KMS-11 (cell line): ENCODE measurements at regions not wholly inside any gene's neighbourhood (a gene's known extent, or its start where the extent isn't known, plus 50 kb on each side); places are given as distances from the start of the nearest gene placed in this dataset.

Experiments used
- H2AFZ ChIP-seq: fragments of 200-600 bp; sonication (generic); 2 replicates; pipeline ENCODE4 v1.6.1; 2016; ENCODE audit warnings: antibody characterized with exemption, mixed run types, low read depth
- H3K27ac ChIP-seq: fragments of 200-600 bp; sonication (generic); 2 replicates; pipeline ENCODE4 v1.6.1; 2016; ENCODE audit warnings: mild to moderate bottlenecking, mixed run types
- H3K27me3 ChIP-seq: fragments of 200-600 bp; sonication (generic); 2 replicates; pipeline ENCODE4 v1.6.1; 2017; ENCODE audit warnings: mild to moderate bottlenecking, low read depth, mixed run types, moderate library complexity; ENCODE audit not compliant: insufficient read depth
- H3K36me3 ChIP-seq: fragments of 200-600 bp; sonication (generic); 2 replicates; pipeline ENCODE4 v1.6.1; 2017; ENCODE audit warnings: mild to moderate bottlenecking, mixed run types; ENCODE audit not compliant: insufficient read depth
- H3K4me1 ChIP-seq: fragments of 200-600 bp; sonication (generic); 2 replicates; pipeline ENCODE4 v1.6.1; 2016; ENCODE audit warnings: mild to moderate bottlenecking, low read depth, mixed run types; ENCODE audit not compliant: poor library complexity, severe bottlenecking
- H3K4me2 ChIP-seq: fragments of 200-600 bp; sonication (generic); 2 replicates; pipeline ENCODE4 v1.7.0; 2016; ENCODE audit warnings: mild to moderate bottlenecking, mixed run types
- H3K4me3 ChIP-seq: fragments of 200-600 bp; sonication (generic); IDR thresholded peaks from 2 replicates; pipeline ENCODE4 v1.6.1; 2017; ENCODE audit warnings: low read depth, low read length, mixed read lengths; ENCODE audit not compliant: insufficient read depth
- H3K79me2 ChIP-seq: fragments of 200-600 bp; sonication (generic); 2 replicates; pipeline ENCODE4 v1.6.1; 2016; ENCODE audit warnings: low read depth, mixed run types; ENCODE audit not compliant: insufficient read depth
- H3K9ac ChIP-seq: fragments of 200-600 bp; sonication (generic); 2 replicates; pipeline ENCODE4 v1.6.1; 2016; ENCODE audit warnings: mild to moderate bottlenecking, mixed run types
- H4K20me1 ChIP-seq: fragments of 200-600 bp; sonication (generic); 2 replicates; pipeline ENCODE4 v1.6.1; 2016; ENCODE audit warnings: mild to moderate bottlenecking, mixed run types; ENCODE audit not compliant: insufficient read depth
- TF ChIP-seq, protein P1 (sequence below): fragments of 200-600 bp; sonication (generic); conservative IDR thresholded peaks from 2 replicates; pipeline ENCODE4 v1.6.1; 2017; ENCODE audit warnings: low read depth, mild to moderate bottlenecking, antibody characterized with exemption, low read length, moderate library complexity, mixed read lengths

DNA sequence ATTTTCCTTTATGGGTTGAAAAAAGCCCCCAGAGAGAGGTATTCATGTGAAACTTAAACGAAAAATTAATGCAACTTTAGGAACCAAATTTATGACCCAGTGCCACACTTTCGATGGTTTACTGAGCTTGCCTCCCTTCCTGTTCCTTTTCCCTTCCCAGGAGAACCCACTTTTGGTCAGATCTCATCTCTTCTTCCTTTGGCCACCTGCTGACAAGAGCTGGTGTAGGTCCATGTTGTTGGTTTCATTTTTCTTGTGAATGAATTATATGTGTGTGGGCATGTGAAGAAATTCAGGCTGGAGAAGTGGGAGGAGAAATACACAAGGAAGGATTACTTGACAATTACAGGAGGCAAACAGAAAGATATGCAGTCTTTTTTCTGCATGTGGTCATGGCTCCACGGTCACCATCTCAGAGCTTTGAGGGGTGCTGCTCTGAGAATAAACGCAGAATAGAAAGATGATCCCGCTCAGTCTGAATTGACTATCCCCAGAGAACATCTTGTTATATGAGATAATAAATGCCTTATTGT is 111.3 kb upstream of the TCF4 start:
- no peak overlapping the region for H3K9ac ChIP-seq
- H2AFZ ChIP-seq = no peak overlapping the region
- TF ChIP-seq, protein P1, sequence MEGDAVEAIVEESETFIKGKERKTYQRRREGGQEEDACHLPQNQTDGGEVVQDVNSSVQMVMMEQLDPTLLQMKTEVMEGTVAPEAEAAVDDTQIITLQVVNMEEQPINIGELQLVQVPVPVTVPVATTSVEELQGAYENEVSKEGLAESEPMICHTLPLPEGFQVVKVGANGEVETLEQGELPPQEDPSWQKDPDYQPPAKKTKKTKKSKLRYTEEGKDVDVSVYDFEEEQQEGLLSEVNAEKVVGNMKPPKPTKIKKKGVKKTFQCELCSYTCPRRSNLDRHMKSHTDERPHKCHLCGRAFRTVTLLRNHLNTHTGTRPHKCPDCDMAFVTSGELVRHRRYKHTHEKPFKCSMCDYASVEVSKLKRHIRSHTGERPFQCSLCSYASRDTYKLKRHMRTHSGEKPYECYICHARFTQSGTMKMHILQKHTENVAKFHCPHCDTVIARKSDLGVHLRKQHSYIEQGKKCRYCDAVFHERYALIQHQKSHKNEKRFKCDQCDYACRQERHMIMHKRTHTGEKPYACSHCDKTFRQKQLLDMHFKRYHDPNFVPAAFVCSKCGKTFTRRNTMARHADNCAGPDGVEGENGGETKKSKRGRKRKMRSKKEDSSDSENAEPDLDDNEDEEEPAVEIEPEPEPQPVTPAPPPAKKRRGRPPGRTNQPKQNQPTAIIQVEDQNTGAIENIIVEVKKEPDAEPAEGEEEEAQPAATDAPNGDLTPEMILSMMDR = no peak
- no peak overlapping the region for H3K4me2 ChIP-seq
- no peaks in the 10 kb centered on the region for H3K36me3 ChIP-seq
- no peak overlapping the region for H3K4me3 ChIP-seq
- no peaks in the 10 kb centered on the region for H3K4me1 ChIP-seq
- no peaks in the 10 kb centered on the region for H3K27me3 ChIP-seq
- no peaks in the 10 kb centered on the region for H3K79me2 ChIP-seq
- H3K27ac ChIP-seq = no peak overlapping the region
- H4K20me1 ChIP-seq = no peaks in the 10 kb centered on the region

GRCh38 chr18:55696811-55697210 is 108.8 kb upstream of the TCF4 start:
- Histone ChIP-seq H2AFZ (no peak overlapping the region), H3K4me1 (no peaks in the 10 kb centered on the region), H3K79me2 (no peaks in the 10 kb centered on the region), H3K4me2 (no peak overlapping the region), H3K36me3 (no peaks in the 10 kb centered on the region), H4K20me1 (no peaks in the 10 kb centered on the region), H3K27ac (no peak overlapping the region), H3K9ac (no peak overlapping the region), H3K4me3 (no peak overlapping the region), H3K27me3 (no peaks in the 10 kb centered on the region)
- TF ChIP-seq, protein P1 = no peak

DNA sequence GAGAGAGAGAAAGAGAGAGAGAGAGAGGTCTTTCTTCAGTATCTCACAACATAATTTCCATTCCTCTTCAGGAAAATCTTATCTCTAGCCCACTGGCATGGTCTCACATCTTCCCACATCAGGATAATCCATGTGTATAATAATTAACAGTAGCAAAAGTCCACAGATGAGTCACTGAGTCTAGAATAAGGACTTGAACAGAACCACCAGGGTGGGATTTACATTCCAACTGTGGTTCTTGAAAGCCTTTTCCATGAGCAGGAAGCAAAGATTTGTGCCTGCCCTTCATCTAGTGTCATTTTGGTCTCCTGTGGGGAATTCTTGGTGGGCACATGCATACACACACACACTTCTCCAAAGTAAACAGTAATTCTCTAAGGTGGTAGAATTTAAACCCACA is 107.1 kb upstream of the TCF4 start:
- no peaks in the 10 kb centered on the region for H3K4me1 ChIP-seq
- H3K4me2 ChIP-seq = no peak overlapping the region
- H2AFZ ChIP-seq = no peak overlapping the region
- TF ChIP-seq, protein P1 = no peak
- H3K79me2 ChIP-seq = no peaks in the 10 kb centered on the region
- H4K20me1 ChIP-seq = no peaks in the 10 kb centered on the region
- no peak overlapping the region for H3K27ac ChIP-seq
- no peak overlapping the region for H3K4me3 ChIP-seq
- no peaks in the 10 kb centered on the region for H3K27me3 ChIP-seq
- H3K36me3 ChIP-seq = no peaks in the 10 kb centered on the region
- H3K9ac ChIP-seq = no peak overlapping the region

DNA sequence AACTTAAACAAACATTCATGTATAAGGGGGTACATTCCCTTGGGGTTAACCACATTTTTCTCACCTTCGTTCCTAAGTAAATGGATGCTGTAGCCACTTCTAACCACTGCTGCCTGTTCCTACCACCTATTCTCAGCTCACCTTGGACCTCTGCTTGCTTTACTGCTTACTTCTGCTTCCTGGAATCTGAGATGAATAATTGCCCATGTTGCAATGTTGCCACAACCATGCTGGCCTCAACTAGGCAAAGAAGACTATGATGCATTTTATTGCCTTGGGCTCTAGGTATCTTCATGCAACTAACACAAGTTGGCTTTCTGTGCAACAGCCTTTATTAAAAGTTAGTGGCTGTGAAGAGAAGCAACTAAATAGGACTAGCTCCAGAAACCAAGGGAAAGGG is 106.3 kb upstream of the TCF4 start:
- no peak overlapping the region for H3K4me3 ChIP-seq

More for the DNA sequence above, 106.3 kb upstream of the TCF4 start:
- no peaks in the 10 kb centered on the region for H3K79me2 ChIP-seq
- H3K36me3 ChIP-seq = no peaks in the 10 kb centered on the region
- no peak overlapping the region for H2AFZ ChIP-seq
- no peak overlapping the region for H3K9ac ChIP-seq
- no peaks in the 10 kb centered on the region for H4K20me1 ChIP-seq
- TF ChIP-seq, protein P1 = no peak
- H3K27ac ChIP-seq = no peak overlapping the region
- no peaks in the 10 kb centered on the region for H3K27me3 ChIP-seq
- H3K4me1 ChIP-seq = no peaks in the 10 kb centered on the region
- no peak overlapping the region for H3K4me2 ChIP-seq
